Stimulated activated CD8-positive, alpha-beta memory T cell treated with anti-CD3 and anti-CD28 coated beads, Interleukin-12 subunit alpha, Interleukin-12 subunit beta, amount 100 ng/mL, for 4 hours (primary cell): ENCODE measurements at regions not wholly inside any gene's neighbourhood (a gene's known extent, or its start where the extent isn't known, plus 50 kb on each side); places are given as distances from the start of the nearest gene placed in this dataset.

ENCODE experiments used
- DNase-seq: peaks from one replicate; pipeline ENCODE4 v3.0.0-alpha.2; 2020; ENCODE audit warnings: low read depth

GRCh38 chr10:20975236-20975635 lies 78.1 kb upstream of the NEBL start:
- no peak for DNase-seq

GRCh38 chr10:20972925-20973324 lies 75.8 kb upstream of the NEBL start:
- DNase-seq = no peak

GRCh38 chr10:20971901-20972300 lies 74.8 kb upstream of the NEBL start:
- DNase-seq = no peak

- DNase-seq = no peak
Observed at GRCh38 chr10:20970708-20971107, 73.6 kb upstream of the NEBL start.

GRCh38 chr10:20970044-20970443 lies 72.9 kb upstream of the NEBL start:
- DNase-seq = no peak

GRCh38 chr10:20966426-20966825 lies 69.3 kb upstream of the NEBL start:
- no peak for DNase-seq

GRCh38 chr10:20963721-20964595 lies 66.8 kb upstream of the NEBL start:
- no peak for DNase-seq

- DNase-seq = no peak
Observed at GRCh38 chr10:20963056-20963455, 65.9 kb upstream of the NEBL start.

GRCh38 chr10:20962165-20962564 lies 65.1 kb upstream of the NEBL start:
- DNase-seq = no peak

GRCh38 chr10:20959242-20959641 lies 62.1 kb upstream of the NEBL start:
- DNase-seq = no peak

- DNase-seq = no peak
Observed at GRCh38 chr10:20958764-20959163, 61.7 kb upstream of the NEBL start.

GRCh38 chr10:20958225-20958624 lies 61.1 kb upstream of the NEBL start:
- DNase-seq = no peak

- no peak for DNase-seq
Observed at GRCh38 chr10:20957744-20958143, 60.6 kb upstream of the NEBL start.

- no peak for DNase-seq
Observed at GRCh38 chr10:20956843-20957242, 59.7 kb upstream of the NEBL start.

GRCh38 chr10:20955355-20955893 lies 58.3 kb upstream of the NEBL start:
- no peak for DNase-seq

- no peak for DNase-seq
Observed at GRCh38 chr10:20954519-20954918, 57.4 kb upstream of the NEBL start.

- no peak for DNase-seq
Observed at GRCh38 chr10:20953120-20953519, 56.0 kb upstream of the NEBL start.

- DNase-seq = no peak
Observed at GRCh38 chr10:20949967-20950366, 52.9 kb upstream of the NEBL start.

- DNase-seq = no peak
Observed at GRCh38 chr10:20948686-20949327, 51.7 kb upstream of the NEBL start.
